ENCODE measurements at regions not wholly inside any gene's neighbourhood (a gene's known extent, or its start where the extent isn't known, plus 50 kb on each side); places are given as distances from the start of the nearest gene placed in this dataset.

- Histone ChIP-seq H3K27me3 (ENCODE audit: control insufficient read depth in 2 of 2, insufficient read depth in 2 of 2, low read length in 2 of 2) (no peaks in the 10 kb centered on the region), H4K20me1 (replicated peaks; ENCODE audit: control insufficient read depth, extremely low read depth, insufficient read depth, low read length) (no peaks in the 10 kb centered on the region), H3K4me1 (ENCODE audit: control insufficient read depth, extremely low read depth, insufficient read depth, low read length) (no peaks in the 10 kb centered on the region), H3K4me3 (replicated peaks in 1 of 3; ENCODE audit: insufficient read depth in 1 of 3, low read depth in 1 of 3, low read length in 3 of 3) (no peak overlapping the region), H2AFZ (ENCODE audit: low read depth, low read length) (no peak overlapping the region), H3K9me3 (replicated peaks; ENCODE audit: control insufficient read depth, insufficient read depth, low read length) (peaks cover 2% of the 10 kb centered on the region), H3K36me3 (ENCODE audit: control insufficient read depth in 2 of 2, extremely low read depth in 1 of 2, insufficient read depth in 2 of 2, low read length in 2 of 2) (no peaks in the 10 kb centered on the region), H3K9ac (replicated peaks; ENCODE audit: extremely low read depth, insufficient read depth, low read length) (no peak overlapping the region), H3K9me1 (replicated peaks; ENCODE audit: control insufficient read depth, extremely low read depth, insufficient read depth, low read length) (no peaks in the 10 kb centered on the region), H3K27ac (ENCODE audit: insufficient read depth, low read depth, low read length) (no peak overlapping the region), H3K4me2 (ENCODE audit: insufficient read depth, low read length) (no peak overlapping the region), H3K79me2 (ENCODE audit: control insufficient read depth, insufficient read depth, low read length) (no peaks in the 10 kb centered on the region)
- TF ChIP-seq GATA2 (IDR thresholded peaks at IDR 0.05; ENCODE audit: insufficient read depth, insufficient read length, low read depth, low read length) (no peak), POLR2A (IDR thresholded peaks at IDR 0.05; ENCODE audit: low read depth, low read length) (no peak), POLR2AphosphoS5 (IDR thresholded peaks at IDR 0.05; ENCODE audit: insufficient read depth, low read depth, low read length) (no peak), FOS (IDR thresholded peaks at IDR 0.05; ENCODE audit: borderline replicate concordance, insufficient read depth, low read length) (no peak), JUN (IDR thresholded peaks at IDR 0.05; ENCODE audit: borderline replicate concordance, insufficient read depth, insufficient read length, low read depth) (no peak), MAX (IDR thresholded peaks at IDR 0.05; ENCODE audit: insufficient read depth, insufficient read length) (no peak), EZH2 (IDR thresholded peaks at IDR 0.05; ENCODE audit: borderline replicate concordance, low read depth, low read length, severe bottlenecking) (no peak), MYC (IDR thresholded peaks at IDR 0.05; ENCODE audit: low read depth, low read length) (no peak)
- TF ChIP-seq, protein P1, sequence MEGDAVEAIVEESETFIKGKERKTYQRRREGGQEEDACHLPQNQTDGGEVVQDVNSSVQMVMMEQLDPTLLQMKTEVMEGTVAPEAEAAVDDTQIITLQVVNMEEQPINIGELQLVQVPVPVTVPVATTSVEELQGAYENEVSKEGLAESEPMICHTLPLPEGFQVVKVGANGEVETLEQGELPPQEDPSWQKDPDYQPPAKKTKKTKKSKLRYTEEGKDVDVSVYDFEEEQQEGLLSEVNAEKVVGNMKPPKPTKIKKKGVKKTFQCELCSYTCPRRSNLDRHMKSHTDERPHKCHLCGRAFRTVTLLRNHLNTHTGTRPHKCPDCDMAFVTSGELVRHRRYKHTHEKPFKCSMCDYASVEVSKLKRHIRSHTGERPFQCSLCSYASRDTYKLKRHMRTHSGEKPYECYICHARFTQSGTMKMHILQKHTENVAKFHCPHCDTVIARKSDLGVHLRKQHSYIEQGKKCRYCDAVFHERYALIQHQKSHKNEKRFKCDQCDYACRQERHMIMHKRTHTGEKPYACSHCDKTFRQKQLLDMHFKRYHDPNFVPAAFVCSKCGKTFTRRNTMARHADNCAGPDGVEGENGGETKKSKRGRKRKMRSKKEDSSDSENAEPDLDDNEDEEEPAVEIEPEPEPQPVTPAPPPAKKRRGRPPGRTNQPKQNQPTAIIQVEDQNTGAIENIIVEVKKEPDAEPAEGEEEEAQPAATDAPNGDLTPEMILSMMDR (IDR thresholded peaks at IDR 0.05; ENCODE audit: extremely low read depth in 1 of 2, insufficient read depth in 1 of 2, low read depth in 1 of 2, low read length in 2 of 2) = no peak
- intact Hi-C loops (cut with micrococcal nuclease) = no loop called here
- no peak for FAIRE-seq
- ChIA-PET CTCF (no interaction called here), POLR2A (no interaction called here)
- dilution Hi-C loops (cut with MboI; ENCODE audit: extremely low pct_ligation_motif_present, low sequenced_read_pairs) = no loop called here
- no peak for DNase-seq (ENCODE audit: low read depth, low spot score)
- BruUV-seq (replicated peaks) = no TSS peak
Observed at GRCh38 chr17:53525590-53525989, 297.1 kb upstream of the KIF2B start.
